ENCODE measurements at regions not wholly inside any gene's neighbourhood (a gene's known extent, or its start where the extent isn't known, plus 50 kb on each side); places are given as distances from the start of the nearest gene placed in this dataset.

DNA sequence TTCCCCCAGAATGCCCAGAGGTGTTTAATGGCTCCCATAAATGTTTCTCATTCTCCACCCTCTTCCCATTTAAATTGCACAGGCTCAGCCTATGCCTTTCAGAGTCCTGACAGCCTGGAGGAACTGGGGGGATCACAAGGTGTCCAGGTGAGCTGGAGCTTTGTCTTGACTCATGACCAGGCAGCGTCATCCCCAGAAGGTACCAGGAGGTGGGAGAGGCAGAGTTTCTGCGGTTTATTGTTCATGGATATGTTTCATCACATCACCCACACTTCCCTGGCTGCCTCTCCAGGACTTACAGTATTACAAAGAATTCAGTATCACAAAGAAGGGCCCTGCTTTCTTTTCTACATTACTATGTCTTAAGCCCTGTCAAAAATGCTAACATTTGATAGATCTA is 103.2 kb upstream of the GALNT18 start:
- no peak for ATAC-seq
- TF ChIP-seq TOX (CRISPR knock-in tag; IDR thresholded peaks at IDR 0.05; ENCODE audit: borderline replicate concordance), result no peak
- no peak for TF ChIP-seq ZNF565 (CRISPR knock-in tag; conservative IDR thresholded peaks at IDR 0.05; ENCODE audit: low read depth)
- no peak for TF ChIP-seq ARNTL (CRISPR knock-in tag; IDR thresholded peaks at IDR 0.05; ENCODE audit: borderline replicate concordance, low read depth)
- TF ChIP-seq SNAI2 (CRISPR knock-in tag; IDR thresholded peaks at IDR 0.05), result no peak
- TF ChIP-seq OSR1 (CRISPR knock-in tag; IDR thresholded peaks at IDR 0.05), result no peak
- no peak for TF ChIP-seq ZC3H10 (CRISPR knock-in tag; IDR thresholded peaks at IDR 0.05)
- TF ChIP-seq CSDC2 (CRISPR knock-in tag; IDR thresholded peaks at IDR 0.05), result no peak
- TF ChIP-seq, protein P1, sequence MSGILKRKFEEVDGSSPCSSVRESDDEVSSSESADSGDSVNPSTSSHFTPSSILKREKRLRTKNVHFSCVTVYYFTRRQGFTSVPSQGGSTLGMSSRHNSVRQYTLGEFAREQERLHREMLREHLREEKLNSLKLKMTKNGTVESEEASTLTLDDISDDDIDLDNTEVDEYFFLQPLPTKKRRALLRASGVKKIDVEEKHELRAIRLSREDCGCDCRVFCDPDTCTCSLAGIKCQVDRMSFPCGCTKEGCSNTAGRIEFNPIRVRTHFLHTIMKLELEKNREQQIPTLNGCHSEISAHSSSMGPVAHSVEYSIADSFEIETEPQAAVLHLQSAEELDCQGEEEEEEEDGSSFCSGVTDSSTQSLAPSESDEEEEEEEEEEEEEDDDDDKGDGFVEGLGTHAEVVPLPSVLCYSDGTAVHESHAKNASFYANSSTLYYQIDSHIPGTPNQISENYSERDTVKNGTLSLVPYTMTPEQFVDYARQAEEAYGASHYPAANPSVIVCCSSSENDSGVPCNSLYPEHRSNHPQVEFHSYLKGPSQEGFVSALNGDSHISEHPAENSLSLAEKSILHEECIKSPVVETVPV (CRISPR knock-in tag; IDR thresholded peaks at IDR 0.05), result no peak
- no peak for TF ChIP-seq ESRRG (CRISPR knock-in tag; IDR thresholded peaks at IDR 0.05)
- TF ChIP-seq RARB (CRISPR knock-in tag; IDR thresholded peaks at IDR 0.05), result no peak
- no peak for TF ChIP-seq ZNF8 (CRISPR knock-in tag; IDR thresholded peaks at IDR 0.05)
- TF ChIP-seq ZNF70 (CRISPR knock-in tag; IDR thresholded peaks at IDR 0.05), result no peak
- TF ChIP-seq, protein P2, sequence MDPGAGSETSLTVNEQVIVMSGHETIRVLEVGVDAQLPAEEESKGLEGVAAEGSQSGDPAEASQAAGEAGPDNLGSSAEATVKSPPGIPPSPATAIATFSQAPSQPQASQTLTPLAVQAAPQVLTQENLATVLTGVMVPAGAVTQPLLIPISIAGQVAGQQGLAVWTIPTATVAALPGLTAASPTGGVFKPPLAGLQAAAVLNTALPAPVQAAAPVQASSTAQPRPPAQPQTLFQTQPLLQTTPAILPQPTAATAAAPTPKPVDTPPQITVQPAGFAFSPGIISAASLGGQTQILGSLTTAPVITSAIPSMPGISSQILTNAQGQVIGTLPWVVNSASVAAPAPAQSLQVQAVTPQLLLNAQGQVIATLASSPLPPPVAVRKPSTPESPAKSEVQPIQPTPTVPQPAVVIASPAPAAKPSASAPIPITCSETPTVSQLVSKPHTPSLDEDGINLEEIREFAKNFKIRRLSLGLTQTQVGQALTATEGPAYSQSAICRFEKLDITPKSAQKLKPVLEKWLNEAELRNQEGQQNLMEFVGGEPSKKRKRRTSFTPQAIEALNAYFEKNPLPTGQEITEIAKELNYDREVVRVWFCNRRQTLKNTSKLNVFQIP (CRISPR knock-in tag; IDR thresholded peaks at IDR 0.05; ENCODE audit: borderline replicate concordance, low read depth), result no peak
- TF ChIP-seq BACH2 (CRISPR knock-in tag; IDR thresholded peaks at IDR 0.05; ENCODE audit: borderline replicate concordance), result no peak
- TF ChIP-seq ISL1 (CRISPR knock-in tag; IDR thresholded peaks at IDR 0.05), result no peak

DNA sequence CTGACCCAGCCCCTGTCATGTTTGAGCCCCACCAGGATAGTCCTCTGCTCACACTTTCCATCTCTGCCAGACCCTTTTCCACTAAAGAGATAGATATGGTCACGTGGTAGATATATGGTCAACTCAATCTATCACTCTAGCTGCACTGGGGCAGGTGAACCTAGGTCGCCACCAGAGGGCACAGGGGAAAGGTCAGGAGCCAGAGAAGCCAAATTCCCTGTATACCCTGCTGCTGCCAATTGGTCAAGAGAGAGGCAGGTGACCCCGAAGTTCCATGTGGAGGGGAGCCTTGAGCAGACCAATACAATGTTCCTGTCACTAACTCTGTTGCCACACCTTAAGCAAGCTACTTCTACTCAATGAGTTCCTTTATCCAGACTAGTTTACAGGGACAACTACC is 101.1 kb upstream of the GALNT18 start:
- ATAC-seq, result no peak

DNA sequence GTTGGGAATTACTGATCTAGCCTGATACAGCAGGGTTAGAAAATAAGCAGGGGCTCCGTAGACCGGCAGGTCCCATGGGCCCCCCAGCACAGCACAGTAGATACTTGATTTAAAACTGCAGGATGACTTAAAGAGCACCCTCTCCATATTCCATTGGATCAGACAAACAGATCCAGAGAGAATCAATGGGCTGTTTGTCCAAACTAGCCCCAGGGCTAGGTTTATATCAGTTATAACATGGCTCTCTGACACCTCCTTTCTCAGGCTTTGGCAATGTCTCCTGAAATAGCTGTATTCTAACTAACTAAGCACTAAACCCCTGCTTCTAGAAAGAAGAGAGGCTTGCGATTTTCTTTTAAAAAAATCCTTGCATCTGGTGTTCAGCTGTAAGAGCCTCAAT is 100.4 kb upstream of the GALNT18 start:
- TF ChIP-seq GLIS3 (CRISPR knock-in tag; IDR thresholded peaks at IDR 0.05) (no peak), OSR1 (CRISPR knock-in tag; IDR thresholded peaks at IDR 0.05) (no peak), BACH2 (CRISPR knock-in tag; IDR thresholded peaks at IDR 0.05; ENCODE audit: borderline replicate concordance) (no peak)
- TF ChIP-seq, protein P3, sequence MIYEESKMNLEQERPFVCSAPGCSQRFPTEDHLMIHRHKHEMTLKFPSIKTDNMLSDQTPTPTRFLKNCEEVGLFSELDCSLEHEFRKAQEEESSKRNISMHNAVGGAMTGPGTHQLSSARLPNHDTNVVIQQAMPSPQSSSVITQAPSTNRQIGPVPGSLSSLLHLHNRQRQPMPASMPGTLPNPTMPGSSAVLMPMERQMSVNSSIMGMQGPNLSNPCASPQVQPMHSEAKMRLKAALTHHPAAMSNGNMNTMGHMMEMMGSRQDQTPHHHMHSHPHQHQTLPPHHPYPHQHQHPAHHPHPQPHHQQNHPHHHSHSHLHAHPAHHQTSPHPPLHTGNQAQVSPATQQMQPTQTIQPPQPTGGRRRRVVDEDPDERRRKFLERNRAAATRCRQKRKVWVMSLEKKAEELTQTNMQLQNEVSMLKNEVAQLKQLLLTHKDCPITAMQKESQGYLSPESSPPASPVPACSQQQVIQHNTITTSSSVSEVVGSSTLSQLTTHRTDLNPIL (CRISPR knock-in tag; IDR thresholded peaks at IDR 0.05; ENCODE audit: low read depth), result no peak
- TF ChIP-seq, protein P2 (CRISPR knock-in tag; IDR thresholded peaks at IDR 0.05; ENCODE audit: borderline replicate concordance, low read depth), result no peak
- ATAC-seq, result no peak

More for the DNA sequence above, 101.1 kb upstream of the GALNT18 start:
- TF ChIP-seq, protein P3 (CRISPR knock-in tag; IDR thresholded peaks at IDR 0.05; ENCODE audit: low read depth), result no peak
- TF ChIP-seq ZNF8 (CRISPR knock-in tag; IDR thresholded peaks at IDR 0.05), result no peak
- no peak for TF ChIP-seq SNAI2 (CRISPR knock-in tag; IDR thresholded peaks at IDR 0.05)
- no peak for TF ChIP-seq TOX (CRISPR knock-in tag; IDR thresholded peaks at IDR 0.05; ENCODE audit: borderline replicate concordance)

DNA sequence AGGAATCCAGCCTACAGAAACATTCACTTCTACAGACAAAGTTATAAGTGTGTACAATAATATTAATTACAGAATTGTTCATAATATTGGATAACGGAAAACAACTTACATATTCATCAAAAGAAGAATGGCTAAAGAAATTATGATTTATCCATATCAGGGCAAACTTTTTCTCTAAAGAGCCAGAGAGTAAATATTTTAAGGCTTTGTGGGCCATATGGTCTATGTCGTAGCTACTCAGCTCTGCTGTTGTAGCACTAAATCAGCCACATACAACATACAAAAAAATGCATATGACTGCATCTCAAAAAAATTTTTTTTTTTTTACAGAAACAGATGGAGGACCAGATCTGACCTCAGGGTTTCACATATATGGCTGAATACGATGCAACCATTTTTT is 96.7 kb upstream of the GALNT18 start:
- TF ChIP-seq OSR1 (CRISPR knock-in tag; IDR thresholded peaks at IDR 0.05) (no peak), CSDC2 (CRISPR knock-in tag; IDR thresholded peaks at IDR 0.05) (no peak), ZNF8 (CRISPR knock-in tag; IDR thresholded peaks at IDR 0.05) (no peak), ARNTL (CRISPR knock-in tag; IDR thresholded peaks at IDR 0.05; ENCODE audit: borderline replicate concordance, low read depth) (no peak), PPARA (CRISPR knock-in tag; IDR thresholded peaks at IDR 0.05; ENCODE audit: borderline replicate concordance) (no peak), ZNF70 (CRISPR knock-in tag; IDR thresholded peaks at IDR 0.05) (no peak), ZFP3 (CRISPR knock-in tag; IDR thresholded peaks at IDR 0.05) (no peak), ZFP30 (CRISPR knock-in tag; IDR thresholded peaks at IDR 0.05) (no peak), ISL1 (CRISPR knock-in tag; IDR thresholded peaks at IDR 0.05) (no peak)
- TF ChIP-seq, protein P4, sequence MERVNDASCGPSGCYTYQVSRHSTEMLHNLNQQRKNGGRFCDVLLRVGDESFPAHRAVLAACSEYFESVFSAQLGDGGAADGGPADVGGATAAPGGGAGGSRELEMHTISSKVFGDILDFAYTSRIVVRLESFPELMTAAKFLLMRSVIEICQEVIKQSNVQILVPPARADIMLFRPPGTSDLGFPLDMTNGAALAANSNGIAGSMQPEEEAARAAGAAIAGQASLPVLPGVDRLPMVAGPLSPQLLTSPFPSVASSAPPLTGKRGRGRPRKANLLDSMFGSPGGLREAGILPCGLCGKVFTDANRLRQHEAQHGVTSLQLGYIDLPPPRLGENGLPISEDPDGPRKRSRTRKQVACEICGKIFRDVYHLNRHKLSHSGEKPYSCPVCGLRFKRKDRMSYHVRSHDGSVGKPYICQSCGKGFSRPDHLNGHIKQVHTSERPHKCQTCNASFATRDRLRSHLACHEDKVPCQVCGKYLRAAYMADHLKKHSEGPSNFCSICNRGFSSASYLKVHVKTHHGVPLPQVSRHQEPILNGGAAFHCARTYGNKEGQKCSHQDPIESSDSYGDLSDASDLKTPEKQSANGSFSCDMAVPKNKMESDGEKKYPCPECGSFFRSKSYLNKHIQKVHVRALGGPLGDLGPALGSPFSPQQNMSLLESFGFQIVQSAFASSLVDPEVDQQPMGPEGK (CRISPR knock-in tag; IDR thresholded peaks at IDR 0.05; ENCODE audit: borderline replicate concordance), result no peak
- TF ChIP-seq, protein P1 (CRISPR knock-in tag; IDR thresholded peaks at IDR 0.05), result no peak
- TF ChIP-seq, protein P2 (CRISPR knock-in tag; IDR thresholded peaks at IDR 0.05; ENCODE audit: borderline replicate concordance, low read depth), result no peak
- no peak for ATAC-seq
